IPS-15b (cell line): ENCODE measurements at regions not wholly inside any gene's neighbourhood (a gene's known extent, or its start where the extent isn't known, plus 50 kb on each side); places are given as distances from the start of the nearest gene placed in this dataset.
"Not testable (repeated sequence)": the region's sequence is repeated elsewhere in the genome, so short reads cannot be mapped to it uniquely, and the experiment has no call there.

Experiments
- H3K27me3 ChIP-seq: one replicate; pipeline ENCODE4 v1.6.1; 2013; ENCODE audit warnings: low read length; ENCODE audit not compliant: control insufficient read depth, insufficient read depth
- H3K36me3 ChIP-seq: one replicate; pipeline ENCODE4 v1.6.1; 2013; ENCODE audit warnings: low read length; ENCODE audit not compliant: control insufficient read depth, insufficient read depth
- H3K4me1 ChIP-seq: one replicate; pipeline ENCODE4 v1.6.1; 2013; ENCODE audit warnings: mild to moderate bottlenecking, low read length; ENCODE audit not compliant: control insufficient read depth, insufficient read depth
- H3K4me3 ChIP-seq: one replicate; pipeline ENCODE4 v1.5.1; 2013; ENCODE audit warnings: low read depth, low read length
- H3K9ac ChIP-seq: one replicate; pipeline ENCODE4 v1.6.1; 2013; ENCODE audit warnings: low read depth, mild to moderate bottlenecking, low read length
- H3K9me3 ChIP-seq: one replicate; pipeline ENCODE4 v1.6.1; 2013; ENCODE audit warnings: mild to moderate bottlenecking, low read length; ENCODE audit not compliant: control insufficient read depth, insufficient read depth

- H3K9me3 ChIP-seq, H3K36me3 ChIP-seq, H3K9ac ChIP-seq, H3K4me3 ChIP-seq, H3K27me3 ChIP-seq, H3K4me1 ChIP-seq: not testable (repeated sequence)
Observed at GRCh38 chr16:29177203-29177887, 192.5 kb downstream of the LAT start.

GRCh38 chr16:29176822-29177202, 192.0 kb downstream of the LAT start:
- H3K4me1 ChIP-seq, H3K9ac ChIP-seq, H3K9me3 ChIP-seq, H3K4me3 ChIP-seq, H3K36me3 ChIP-seq, H3K27me3 ChIP-seq: not testable (repeated sequence)

- not testable (repeated sequence) for H3K9me3 ChIP-seq, H3K4me1 ChIP-seq, H3K27me3 ChIP-seq, H3K4me3 ChIP-seq, H3K9ac ChIP-seq, H3K36me3 ChIP-seq
Observed at GRCh38 chr16:29176154-29176470, 191.3 kb downstream of the LAT start.

- not testable (repeated sequence) for H3K4me3 ChIP-seq, H3K9ac ChIP-seq, H3K27me3 ChIP-seq
Observed at GRCh38 chr16:29175411-29176153, 190.7 kb downstream of the LAT start.

GRCh38 chr16:29173371-29174305, 188.8 kb downstream of the LAT start:
- H3K4me3 ChIP-seq, H3K9me3 ChIP-seq, H3K4me1 ChIP-seq, H3K9ac ChIP-seq, H3K27me3 ChIP-seq, H3K36me3 ChIP-seq: not testable (repeated sequence)

More at GRCh38 chr16:29175411-29176153, 190.7 kb downstream of the LAT start:
- not testable (repeated sequence) for H3K4me1 ChIP-seq, H3K9me3 ChIP-seq, H3K36me3 ChIP-seq

GRCh38 chr16:29172098-29172724, 187.4 kb downstream of the LAT start:
- H3K4me3 ChIP-seq, H3K27me3 ChIP-seq, H3K4me1 ChIP-seq, H3K9ac ChIP-seq, H3K9me3 ChIP-seq, H3K36me3 ChIP-seq: not testable (repeated sequence)

GRCh38 chr16:29171296-29171695, 186.4 kb downstream of the LAT start:
- H3K36me3 ChIP-seq, H3K4me3 ChIP-seq, H3K27me3 ChIP-seq, H3K9me3 ChIP-seq, H3K9ac ChIP-seq, H3K4me1 ChIP-seq: not testable (repeated sequence)

- H3K36me3 ChIP-seq, H3K27me3 ChIP-seq, H3K4me3 ChIP-seq, H3K4me1 ChIP-seq, H3K9ac ChIP-seq, H3K9me3 ChIP-seq: not testable (repeated sequence)
Observed at GRCh38 chr16:29170393-29171119, 185.7 kb downstream of the LAT start.

GRCh38 chr16:29169295-29169994, 184.6 kb downstream of the LAT start:
- not testable (repeated sequence) for H3K9ac ChIP-seq, H3K36me3 ChIP-seq, H3K27me3 ChIP-seq, H3K9me3 ChIP-seq, H3K4me3 ChIP-seq, H3K4me1 ChIP-seq

GRCh38 chr16:29168515-29169259, 183.8 kb downstream of the LAT start:
- not testable (repeated sequence) for H3K36me3 ChIP-seq, H3K4me3 ChIP-seq, H3K9ac ChIP-seq, H3K4me1 ChIP-seq, H3K9me3 ChIP-seq, H3K27me3 ChIP-seq
